ENCODE measurements at regions not wholly inside any gene's neighbourhood (a gene's known extent, or its start where the extent isn't known, plus 50 kb on each side); places are given as distances from the start of the nearest gene placed in this dataset.
"Not testable (repeated sequence)": the region's sequence is repeated elsewhere in the genome, so short reads cannot be mapped to it uniquely, and the experiment has no call there.

DNA sequence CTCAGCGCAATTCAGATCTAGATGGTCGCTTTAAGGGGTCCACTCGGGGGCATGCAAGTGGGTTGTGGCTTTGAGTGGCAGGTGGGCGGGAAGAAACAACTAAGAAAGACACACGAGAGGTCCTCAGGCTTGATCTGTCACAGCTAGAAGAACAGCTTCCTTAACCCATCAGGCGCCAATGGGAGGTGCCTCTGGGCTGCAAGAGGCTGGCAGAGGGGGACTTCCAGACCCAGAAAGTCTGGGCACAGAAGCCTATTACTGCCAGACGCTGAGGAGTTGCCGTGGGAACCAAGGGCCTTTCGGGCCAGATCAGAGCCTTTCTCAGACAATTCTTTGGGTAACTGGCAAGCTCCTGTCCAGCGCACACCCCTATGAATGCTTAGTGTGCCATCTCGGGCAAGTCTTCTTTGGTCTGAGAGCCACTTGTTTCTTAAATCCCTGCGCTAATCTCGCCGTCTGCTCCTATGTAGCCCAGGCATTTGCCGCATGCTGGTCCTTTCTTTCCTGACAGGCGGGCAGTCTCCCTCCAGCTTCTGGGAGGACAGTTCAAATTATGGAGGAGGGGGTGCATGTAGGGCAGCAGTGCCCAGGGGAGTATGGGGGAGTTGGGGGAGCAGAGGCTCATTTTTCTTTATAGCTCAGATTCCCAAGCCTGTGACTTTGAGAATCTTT lies 300.9 kb upstream of the ZNF337 start:
- H3K36me3 ChIP-seq (ENCODE audit: control insufficient read depth, low read depth, low read length); H3K27me3 ChIP-seq (ENCODE audit: control insufficient read depth, insufficient read depth, low read length); H3K27ac ChIP-seq (ENCODE audit: low read length); H3K9me3 ChIP-seq (ENCODE audit: control insufficient read depth, low read depth, low read length); H3K4me1 ChIP-seq (ENCODE audit: control insufficient read depth, low read depth, low read length); H3K9ac ChIP-seq (ENCODE audit: low read length); H3K4me3 ChIP-seq (ENCODE audit: low read length): not testable (repeated sequence)

DNA sequence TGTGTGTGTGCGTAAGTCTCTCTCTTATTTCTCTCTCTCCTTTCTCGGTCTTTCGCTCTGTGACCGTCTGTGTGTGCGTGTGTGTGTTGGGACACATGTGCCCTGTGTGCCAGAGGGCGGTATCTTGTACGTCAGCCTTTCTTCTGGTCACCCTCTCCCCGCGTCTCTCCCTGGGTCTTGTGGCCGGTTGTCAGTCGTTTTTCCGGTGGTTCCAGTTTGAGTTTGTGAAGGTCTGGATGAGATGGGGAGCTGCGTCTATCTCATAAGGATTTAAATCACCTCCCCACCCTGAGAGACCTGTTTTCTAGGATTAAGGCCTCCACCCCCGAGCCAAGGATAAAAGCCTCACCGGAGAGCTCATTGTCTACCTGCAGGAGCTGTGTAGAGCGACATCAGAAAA lies 295.5 kb upstream of the ZNF337 start:
- no peak overlapping the region for H3K27ac ChIP-seq (ENCODE audit: low read length)
- no peaks in the 10 kb centered on the region for H3K27me3 ChIP-seq (ENCODE audit: control insufficient read depth, insufficient read depth, low read length)
- H3K4me1 ChIP-seq (ENCODE audit: control insufficient read depth, low read depth, low read length): no peaks in the 10 kb centered on the region
- no peak overlapping the region for H3K9ac ChIP-seq (ENCODE audit: low read length)
- no peak overlapping the region for H3K4me3 ChIP-seq (ENCODE audit: low read length)
- H3K9me3 ChIP-seq (ENCODE audit: control insufficient read depth, low read depth, low read length): no peaks in the 10 kb centered on the region
- no peaks in the 10 kb centered on the region for H3K36me3 ChIP-seq (ENCODE audit: control insufficient read depth, low read depth, low read length)

DNA sequence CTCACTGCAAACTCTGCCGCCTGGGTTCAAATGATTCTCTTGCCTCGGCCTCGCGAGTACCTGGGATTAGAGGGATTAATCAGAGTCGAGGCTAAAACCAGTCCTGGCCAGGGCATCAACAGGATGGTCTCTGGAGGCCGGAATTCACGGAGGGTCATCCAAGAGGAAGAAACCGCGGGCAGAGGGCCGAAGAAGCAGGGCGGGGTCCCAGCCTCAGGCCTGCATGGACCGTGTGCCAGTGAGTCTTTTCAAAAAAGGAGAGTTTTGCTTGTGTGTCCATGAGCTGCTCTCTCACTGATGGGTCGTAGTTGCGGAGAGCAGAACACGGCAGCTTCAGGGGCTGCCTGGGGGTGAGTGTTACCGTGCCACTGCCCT lies 295.1 kb upstream of the ZNF337 start:
- Histone ChIP-seq H3K9me3 (ENCODE audit: control insufficient read depth, low read depth, low read length) (no peaks in the 10 kb centered on the region), H3K27me3 (ENCODE audit: control insufficient read depth, insufficient read depth, low read length) (no peaks in the 10 kb centered on the region), H3K4me1 (ENCODE audit: control insufficient read depth, low read depth, low read length) (no peaks in the 10 kb centered on the region), H3K4me3 (ENCODE audit: low read length) (no peak overlapping the region), H3K36me3 (ENCODE audit: control insufficient read depth, low read depth, low read length) (no peaks in the 10 kb centered on the region), H3K27ac (ENCODE audit: low read length) (no peak overlapping the region), H3K9ac (ENCODE audit: low read length) (no peak overlapping the region)

DNA sequence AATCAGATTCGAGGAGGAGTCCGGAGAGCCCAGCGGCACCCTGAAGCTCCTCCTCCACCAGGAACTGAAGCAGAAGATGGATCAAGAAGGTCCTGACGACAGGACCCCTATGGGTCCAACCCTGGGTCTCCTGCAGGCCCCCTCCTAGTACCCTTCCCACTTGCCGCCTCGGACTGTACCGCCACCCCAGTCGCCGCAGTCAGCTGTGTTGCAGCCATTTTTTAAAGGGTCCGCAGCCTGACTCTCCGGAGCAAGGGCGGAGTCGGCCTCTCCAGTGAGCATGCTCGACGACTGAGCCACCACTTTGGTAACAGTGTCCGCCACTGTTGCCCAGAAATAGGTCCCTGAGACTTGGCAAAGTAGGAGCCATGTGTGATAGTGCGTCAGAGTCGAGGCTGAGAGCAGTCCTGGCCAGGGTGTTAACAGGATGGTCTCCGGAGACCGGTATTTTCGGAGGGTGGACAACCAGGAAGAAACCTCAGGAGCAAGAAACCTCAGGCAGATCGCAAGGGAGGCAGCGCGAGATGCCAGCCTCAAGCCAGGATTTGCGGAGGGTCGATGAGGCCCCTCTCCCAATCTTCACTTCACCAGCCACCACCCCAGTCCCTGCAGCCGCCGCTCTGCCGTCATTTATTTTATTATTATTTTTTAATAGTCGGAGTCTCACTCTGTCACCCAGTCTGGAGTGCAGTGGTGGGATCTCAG lies 294.6 kb upstream of the ZNF337 start:
- H3K27me3 ChIP-seq (ENCODE audit: control insufficient read depth, insufficient read depth, low read length): no peaks in the 10 kb centered on the region
- no peaks in the 10 kb centered on the region for H3K36me3 ChIP-seq (ENCODE audit: control insufficient read depth, low read depth, low read length)
- H3K27ac ChIP-seq (ENCODE audit: low read length): no peak overlapping the region
- no peak overlapping the region for H3K9ac ChIP-seq (ENCODE audit: low read length)
- no peaks in the 10 kb centered on the region for H3K4me1 ChIP-seq (ENCODE audit: control insufficient read depth, low read depth, low read length)
- H3K4me3 ChIP-seq (ENCODE audit: low read length): no peak overlapping the region
- no peaks in the 10 kb centered on the region for H3K9me3 ChIP-seq (ENCODE audit: control insufficient read depth, low read depth, low read length)

DNA sequence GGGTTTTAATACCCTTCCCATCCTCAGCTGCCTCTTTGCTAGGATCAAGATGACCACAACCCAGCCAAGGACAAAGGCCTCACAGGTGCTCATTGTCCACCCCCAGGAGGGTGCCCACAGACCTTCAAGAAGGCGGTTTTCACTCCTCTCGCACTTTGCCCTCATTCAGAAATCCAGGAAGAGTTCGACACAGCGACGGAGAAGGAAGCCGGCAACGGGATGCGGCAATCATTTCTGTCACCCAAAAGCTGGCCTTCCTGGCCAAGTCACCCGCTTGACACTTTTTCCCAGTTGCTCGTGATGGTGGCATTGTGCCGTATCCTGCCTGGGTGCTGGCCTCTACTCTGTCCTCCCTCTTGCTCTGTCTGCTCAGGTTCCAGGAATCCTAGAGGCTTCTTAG lies 293.0 kb upstream of the ZNF337 start:
- not testable (repeated sequence) for H3K9me3 ChIP-seq (ENCODE audit: control insufficient read depth, low read depth, low read length); H3K4me1 ChIP-seq (ENCODE audit: control insufficient read depth, low read depth, low read length); H3K36me3 ChIP-seq (ENCODE audit: control insufficient read depth, low read depth, low read length); H3K9ac ChIP-seq (ENCODE audit: low read length); H3K27ac ChIP-seq (ENCODE audit: low read length); H3K27me3 ChIP-seq (ENCODE audit: control insufficient read depth, insufficient read depth, low read length); H3K4me3 ChIP-seq (ENCODE audit: low read length)

DNA sequence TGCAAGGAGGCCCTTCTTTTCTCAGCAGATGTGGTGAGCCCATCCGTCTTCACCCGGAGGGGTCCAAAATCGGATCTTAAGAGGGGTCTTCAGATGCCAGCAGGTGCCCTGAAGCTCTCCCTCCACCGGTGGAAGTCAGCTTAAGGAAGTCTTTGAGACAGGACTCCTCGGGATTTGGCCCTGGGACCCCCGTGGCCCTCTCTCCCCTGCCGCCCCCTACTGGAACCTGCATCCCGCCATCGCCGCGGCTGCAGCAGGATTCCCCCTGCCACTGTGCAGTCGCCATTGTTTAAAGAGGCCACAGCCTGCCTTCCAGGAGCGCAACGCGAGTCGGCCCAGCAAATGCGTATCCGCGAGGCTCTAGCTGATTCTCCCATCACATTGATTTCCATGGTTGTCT lies 292.5 kb upstream of the ZNF337 start:
- no peaks in the 10 kb centered on the region for H3K4me1 ChIP-seq (ENCODE audit: control insufficient read depth, low read depth, low read length)
- no peaks in the 10 kb centered on the region for H3K36me3 ChIP-seq (ENCODE audit: control insufficient read depth, low read depth, low read length)
- no peaks in the 10 kb centered on the region for H3K9me3 ChIP-seq (ENCODE audit: control insufficient read depth, low read depth, low read length)
- H3K4me3 ChIP-seq (ENCODE audit: low read length): no peak overlapping the region
- H3K9ac ChIP-seq (ENCODE audit: low read length): no peak overlapping the region
- no peaks in the 10 kb centered on the region for H3K27me3 ChIP-seq (ENCODE audit: control insufficient read depth, insufficient read depth, low read length)
- H3K27ac ChIP-seq (ENCODE audit: low read length): no peak overlapping the region

DNA sequence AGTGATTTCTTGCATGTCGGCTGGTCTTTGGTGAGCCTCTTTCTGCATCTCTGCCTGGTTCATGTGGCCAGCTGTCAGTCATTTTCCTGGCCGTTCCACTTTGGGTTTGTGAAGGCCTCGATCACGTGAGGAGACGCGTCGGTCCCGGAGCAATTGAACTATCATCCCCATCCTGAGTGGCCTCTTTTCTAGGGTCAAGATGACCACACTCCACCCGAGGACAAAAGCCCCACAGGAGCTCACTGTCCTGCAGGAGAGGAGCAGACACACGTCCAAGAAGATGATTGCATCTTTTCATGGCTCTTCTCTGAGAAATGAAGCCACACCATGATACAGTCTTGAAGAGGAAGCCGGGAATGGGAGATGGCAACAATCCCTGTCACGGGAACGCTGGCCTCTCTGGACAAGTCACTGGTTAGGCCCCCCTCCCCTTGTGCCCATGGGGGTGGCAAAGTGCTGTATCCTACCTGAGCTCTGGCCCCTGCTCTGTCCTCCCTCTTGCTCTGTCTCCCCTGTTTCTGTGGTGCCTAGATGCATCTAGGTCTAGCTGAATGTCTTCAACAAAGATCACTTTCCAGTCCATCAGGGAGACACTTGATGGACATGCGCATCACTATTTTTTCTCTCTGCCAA lies 291.4 kb upstream of the ZNF337 start:
- not testable (repeated sequence) for H3K4me1 ChIP-seq (ENCODE audit: control insufficient read depth, low read depth, low read length); H3K36me3 ChIP-seq (ENCODE audit: control insufficient read depth, low read depth, low read length); H3K4me3 ChIP-seq (ENCODE audit: low read length); H3K9ac ChIP-seq (ENCODE audit: low read length); H3K27me3 ChIP-seq (ENCODE audit: control insufficient read depth, insufficient read depth, low read length); H3K27ac ChIP-seq (ENCODE audit: low read length); H3K9me3 ChIP-seq (ENCODE audit: control insufficient read depth, low read depth, low read length)

DNA sequence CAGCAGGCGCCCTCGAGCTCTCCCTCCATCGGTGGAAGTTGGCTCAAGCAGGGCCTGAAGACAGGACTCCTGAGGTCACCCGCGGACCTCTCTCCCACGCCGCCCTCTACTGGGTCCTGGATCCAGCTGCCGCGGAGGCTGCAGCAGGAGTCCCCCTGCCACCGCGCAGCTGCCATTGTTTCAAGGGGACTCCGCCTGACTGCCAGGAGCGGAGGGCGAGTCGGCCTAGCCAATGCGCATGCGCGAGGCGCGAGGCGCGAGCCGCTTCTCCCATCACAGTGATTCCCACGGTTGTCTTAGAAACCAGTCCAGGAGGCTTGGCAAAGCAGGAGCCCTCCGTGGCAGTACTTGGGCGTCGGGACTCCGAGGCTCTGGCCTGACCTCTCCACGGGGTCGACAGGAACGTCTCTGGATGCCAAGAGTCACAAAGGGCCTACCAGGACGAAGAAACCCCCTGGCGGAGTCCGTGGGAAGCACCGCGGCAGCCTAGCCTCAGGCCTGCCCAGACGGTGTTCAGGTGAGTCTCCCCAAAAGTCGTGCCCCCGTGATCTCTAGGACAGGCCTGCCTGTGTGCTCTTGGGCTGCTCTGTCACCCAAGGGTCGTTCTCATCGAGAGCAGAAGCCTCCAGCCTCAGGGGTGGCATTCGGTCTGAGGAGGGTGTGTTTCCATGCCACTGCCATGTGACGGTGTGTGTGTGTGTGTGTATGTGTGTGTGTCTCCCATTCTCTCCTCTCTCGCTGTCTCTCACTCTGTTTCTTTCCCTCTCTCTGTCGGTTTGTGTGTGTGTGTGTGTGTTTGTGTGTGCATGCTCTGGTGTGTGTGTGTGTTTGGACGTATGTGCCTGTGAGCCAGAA lies 290.6 kb upstream of the ZNF337 start:
- no peaks in the 10 kb centered on the region for H3K36me3 ChIP-seq (ENCODE audit: control insufficient read depth, low read depth, low read length)
- no peak overlapping the region for H3K27ac ChIP-seq (ENCODE audit: low read length)
- H3K9ac ChIP-seq (ENCODE audit: low read length): no peak overlapping the region
- no peaks in the 10 kb centered on the region for H3K27me3 ChIP-seq (ENCODE audit: control insufficient read depth, insufficient read depth, low read length)
- H3K4me1 ChIP-seq (ENCODE audit: control insufficient read depth, low read depth, low read length): no peaks in the 10 kb centered on the region
- H3K4me3 ChIP-seq (ENCODE audit: low read length): no peak overlapping the region
- no peaks in the 10 kb centered on the region for H3K9me3 ChIP-seq (ENCODE audit: control insufficient read depth, low read depth, low read length)

DNA sequence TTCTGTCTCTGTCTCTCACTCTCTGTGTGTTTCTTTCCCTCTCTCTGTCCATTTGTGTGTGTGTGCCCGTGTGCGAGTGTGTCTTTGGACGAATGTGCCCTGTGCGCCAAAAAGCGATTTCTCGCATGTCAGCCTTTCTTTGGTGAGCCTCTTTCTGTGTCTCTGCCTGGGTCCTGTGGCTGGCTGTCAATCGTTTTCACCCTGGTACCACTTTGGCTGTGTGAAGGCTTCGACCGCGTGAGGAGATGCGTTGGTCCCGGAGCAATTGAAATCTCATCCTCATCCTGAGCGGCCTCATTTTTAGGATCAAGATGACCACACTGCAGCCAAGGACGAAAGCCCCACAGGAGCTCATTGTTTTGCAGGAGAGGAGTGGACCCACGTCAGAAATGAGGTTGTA lies 288.9 kb upstream of the ZNF337 start:
- H3K9ac ChIP-seq (ENCODE audit: low read length): no peak overlapping the region
- H3K27me3 ChIP-seq (ENCODE audit: control insufficient read depth, insufficient read depth, low read length): no peaks in the 10 kb centered on the region
- no peaks in the 10 kb centered on the region for H3K36me3 ChIP-seq (ENCODE audit: control insufficient read depth, low read depth, low read length)
- H3K9me3 ChIP-seq (ENCODE audit: control insufficient read depth, low read depth, low read length): no peaks in the 10 kb centered on the region
- no peaks in the 10 kb centered on the region for H3K4me1 ChIP-seq (ENCODE audit: control insufficient read depth, low read depth, low read length)
- H3K27ac ChIP-seq (ENCODE audit: low read length): no peak overlapping the region
- H3K4me3 ChIP-seq (ENCODE audit: low read length): no peak overlapping the region

DNA sequence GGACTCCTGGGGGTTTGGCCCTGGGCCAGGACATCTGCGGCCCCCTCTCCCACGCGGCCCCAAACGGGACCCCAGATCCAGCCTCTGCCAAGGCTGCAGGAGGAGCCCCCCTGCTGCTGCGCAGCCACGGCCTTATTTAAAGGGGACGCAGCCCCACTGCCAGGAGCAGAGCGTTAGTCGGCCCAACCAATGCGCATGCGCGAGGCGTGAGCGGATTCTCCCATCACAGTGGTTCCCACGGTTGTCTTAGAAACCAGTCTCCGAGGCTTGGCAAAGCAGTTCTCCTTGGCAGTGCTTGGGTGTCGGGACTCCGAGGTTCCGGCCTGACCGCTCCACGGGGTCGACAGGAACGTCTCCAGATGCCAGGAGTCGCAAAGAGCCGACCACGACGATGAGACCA lies 288.3 kb upstream of the ZNF337 start:
- Histone ChIP-seq H3K4me3 (ENCODE audit: low read length) (no peak overlapping the region), H3K36me3 (ENCODE audit: control insufficient read depth, low read depth, low read length) (no peaks in the 10 kb centered on the region), H3K27ac (ENCODE audit: low read length) (no peak overlapping the region), H3K4me1 (ENCODE audit: control insufficient read depth, low read depth, low read length) (no peaks in the 10 kb centered on the region), H3K9me3 (ENCODE audit: control insufficient read depth, low read depth, low read length) (no peaks in the 10 kb centered on the region), H3K27me3 (ENCODE audit: control insufficient read depth, insufficient read depth, low read length) (no peaks in the 10 kb centered on the region), H3K9ac (ENCODE audit: low read length) (no peak overlapping the region)

DNA sequence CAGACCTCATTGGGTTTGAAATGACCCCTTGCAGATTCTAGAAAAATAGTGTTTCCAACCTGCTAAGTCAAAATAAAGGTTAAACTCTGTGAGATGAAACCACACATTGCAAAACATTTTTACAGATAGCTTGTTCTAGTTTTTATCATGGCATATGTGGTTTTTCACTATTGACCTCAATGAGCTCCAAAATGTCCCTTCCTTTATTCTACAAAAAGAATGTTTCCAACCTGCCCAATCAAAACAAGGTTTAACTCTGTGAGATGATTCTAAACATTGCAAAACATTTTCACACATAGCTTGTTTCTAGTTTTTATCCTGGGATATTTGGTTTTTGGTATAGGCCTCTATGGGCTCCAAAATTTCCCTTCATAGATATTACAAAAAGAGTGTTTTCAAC lies 286.0 kb upstream of the ZNF337 start:
- H3K27me3 ChIP-seq (ENCODE audit: control insufficient read depth, insufficient read depth, low read length); H3K4me1 ChIP-seq (ENCODE audit: control insufficient read depth, low read depth, low read length); H3K4me3 ChIP-seq (ENCODE audit: low read length); H3K36me3 ChIP-seq (ENCODE audit: control insufficient read depth, low read depth, low read length); H3K9me3 ChIP-seq (ENCODE audit: control insufficient read depth, low read depth, low read length); H3K9ac ChIP-seq (ENCODE audit: low read length); H3K27ac ChIP-seq (ENCODE audit: low read length): not testable (repeated sequence)
